ENCODE measurements at regions not wholly inside any gene's neighbourhood (a gene's known extent, or its start where the extent isn't known, plus 50 kb on each side); places are given as distances from the start of the nearest gene placed in this dataset.

DNA sequence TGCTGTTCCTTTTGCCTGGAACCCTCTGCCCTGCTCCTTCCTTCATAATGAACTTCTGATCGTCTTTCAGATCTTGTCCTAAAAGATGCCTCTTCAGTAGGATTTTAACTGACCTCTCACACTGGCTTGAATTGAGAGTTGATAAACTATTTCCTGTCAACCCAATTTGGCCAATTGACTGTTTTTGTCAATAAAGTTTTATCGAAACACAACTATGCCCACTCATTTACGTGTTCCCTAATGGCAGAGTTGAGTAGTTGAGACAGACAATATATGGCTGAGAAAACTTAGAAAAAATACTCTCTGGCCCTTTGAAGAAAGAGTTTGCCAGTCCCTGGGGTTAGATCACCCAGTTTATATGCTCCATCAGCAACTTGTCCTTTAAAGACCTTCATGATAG lies 171.7 kb upstream of the TBX3 start:
- TF ChIP-seq EZH2 (IDR thresholded peaks at IDR 0.05; ENCODE audit: borderline replicate concordance) (no peak), CTCF (IDR thresholded peaks at IDR 0.05; ENCODE audit: poor library complexity) (no peak)

All from hepatocyte (in vitro differentiated cells).